K562 (cell line): ENCODE measurements at regions not wholly inside any gene's neighbourhood (a gene's known extent, or its start where the extent isn't known, plus 50 kb on each side); places are given as distances from the start of the nearest gene placed in this dataset.

ENCODE experiments used
- ETS2 ChIP-seq: IDR thresholded peaks from 2 replicates; pipeline ENCODE4 v1.6.1; 2016; ENCODE audit warnings: borderline replicate concordance, missing genetic modification characterization, mild to moderate bottlenecking, moderate library complexity, missing compliant biosample characterization; ENCODE audit not compliant: poor library complexity, severe bottlenecking
- HNRNPLL ChIP-seq: fragments of 200-400 bp; formaldehyde crosslinking; IDR thresholded peaks from 2 replicates; pipeline ENCODE4 v1.6.1; 2017; ENCODE audit warnings: low read length, low read depth, mild to moderate bottlenecking; ENCODE audit not compliant: poor library complexity, severe bottlenecking
- LARP7 ChIP-seq: fragments of 450-650 bp; IDR thresholded peaks from 2 replicates; pipeline ENCODE4 v1.6.1; 2016
- MAFF ChIP-seq: IDR thresholded peaks from 2 replicates; pipeline ENCODE4 v1.6.1; 2012; ENCODE audit warnings: low read length, improper control_type of control experiment
- MEF2A ChIP-seq: IDR thresholded peaks from 2 replicates; pipeline ENCODE4 v1.6.1; 2011; ENCODE audit warnings: low read depth, mild to moderate bottlenecking, low read length, moderate library complexity; ENCODE audit not compliant: control insufficient read depth
- MTA2 ChIP-seq: fragments of 450-650 bp; IDR thresholded peaks from 2 replicates; pipeline ENCODE4 v1.6.1; 2016; ENCODE audit warnings: low read depth
- NCOA4 ChIP-seq: fragments of 450-650 bp; IDR thresholded peaks from 2 replicates; pipeline ENCODE4 v1.6.1; 2018; ENCODE audit warnings: mild to moderate bottlenecking; ENCODE audit not compliant: partially characterized antibody
- ZNF644 ChIP-seq: fragments of 200-800 bp; sonication (Bioruptor generic); IDR thresholded peaks from 2 replicates; pipeline ENCODE4 v1.6.1; 2016; ENCODE audit warnings: low read depth, missing genetic modification characterization, missing compliant biosample characterization
- TF ChIP-seq, protein P1 (sequence below): sonication (generic); formaldehyde crosslinking; IDR thresholded peaks from 2 replicates; pipeline ENCODE4 v1.8.0; 2023; ENCODE audit warnings: missing genetic modification reagents, mild to moderate bottlenecking, borderline replicate concordance

DNA sequence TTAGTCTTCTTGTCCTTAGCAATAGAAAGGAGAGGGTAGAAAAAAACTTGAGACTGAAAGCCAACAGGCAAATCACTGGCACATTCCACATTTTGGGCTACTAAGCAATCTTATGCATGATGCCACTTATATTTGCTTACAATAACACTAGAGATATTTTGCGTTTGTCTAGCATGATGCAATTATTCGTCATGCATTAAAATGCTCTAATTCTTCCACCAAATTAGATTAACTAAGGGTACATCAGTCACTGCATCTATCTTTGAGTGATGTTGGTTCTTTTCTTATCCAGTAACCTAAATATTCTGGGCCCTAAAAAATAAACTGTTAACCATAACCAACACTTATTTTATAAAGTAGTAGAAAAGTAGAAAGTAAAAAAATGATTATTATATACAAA, 1311.7 kb upstream of the CDH2 start (continued):
- TF ChIP-seq, protein P1, sequence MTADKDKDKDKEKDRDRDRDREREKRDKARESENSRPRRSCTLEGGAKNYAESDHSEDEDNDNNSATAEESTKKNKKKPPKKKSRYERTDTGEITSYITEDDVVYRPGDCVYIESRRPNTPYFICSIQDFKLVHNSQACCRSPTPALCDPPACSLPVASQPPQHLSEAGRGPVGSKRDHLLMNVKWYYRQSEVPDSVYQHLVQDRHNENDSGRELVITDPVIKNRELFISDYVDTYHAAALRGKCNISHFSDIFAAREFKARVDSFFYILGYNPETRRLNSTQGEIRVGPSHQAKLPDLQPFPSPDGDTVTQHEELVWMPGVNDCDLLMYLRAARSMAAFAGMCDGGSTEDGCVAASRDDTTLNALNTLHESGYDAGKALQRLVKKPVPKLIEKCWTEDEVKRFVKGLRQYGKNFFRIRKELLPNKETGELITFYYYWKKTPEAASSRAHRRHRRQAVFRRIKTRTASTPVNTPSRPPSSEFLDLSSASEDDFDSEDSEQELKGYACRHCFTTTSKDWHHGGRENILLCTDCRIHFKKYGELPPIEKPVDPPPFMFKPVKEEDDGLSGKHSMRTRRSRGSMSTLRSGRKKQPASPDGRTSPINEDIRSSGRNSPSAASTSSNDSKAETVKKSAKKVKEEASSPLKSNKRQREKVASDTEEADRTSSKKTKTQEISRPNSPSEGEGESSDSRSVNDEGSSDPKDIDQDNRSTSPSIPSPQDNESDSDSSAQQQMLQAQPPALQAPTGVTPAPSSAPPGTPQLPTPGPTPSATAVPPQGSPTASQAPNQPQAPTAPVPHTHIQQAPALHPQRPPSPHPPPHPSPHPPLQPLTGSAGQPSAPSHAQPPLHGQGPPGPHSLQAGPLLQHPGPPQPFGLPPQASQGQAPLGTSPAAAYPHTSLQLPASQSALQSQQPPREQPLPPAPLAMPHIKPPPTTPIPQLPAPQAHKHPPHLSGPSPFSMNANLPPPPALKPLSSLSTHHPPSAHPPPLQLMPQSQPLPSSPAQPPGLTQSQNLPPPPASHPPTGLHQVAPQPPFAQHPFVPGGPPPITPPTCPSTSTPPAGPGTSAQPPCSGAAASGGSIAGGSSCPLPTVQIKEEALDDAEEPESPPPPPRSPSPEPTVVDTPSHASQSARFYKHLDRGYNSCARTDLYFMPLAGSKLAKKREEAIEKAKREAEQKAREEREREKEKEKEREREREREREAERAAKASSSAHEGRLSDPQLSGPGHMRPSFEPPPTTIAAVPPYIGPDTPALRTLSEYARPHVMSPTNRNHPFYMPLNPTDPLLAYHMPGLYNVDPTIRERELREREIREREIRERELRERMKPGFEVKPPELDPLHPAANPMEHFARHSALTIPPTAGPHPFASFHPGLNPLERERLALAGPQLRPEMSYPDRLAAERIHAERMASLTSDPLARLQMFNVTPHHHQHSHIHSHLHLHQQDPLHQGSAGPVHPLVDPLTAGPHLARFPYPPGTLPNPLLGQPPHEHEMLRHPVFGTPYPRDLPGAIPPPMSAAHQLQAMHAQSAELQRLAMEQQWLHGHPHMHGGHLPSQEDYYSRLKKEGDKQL (CRISPR knock-in tag), result no peak
- TF ChIP-seq NCOA4, result no peak
- no peak for TF ChIP-seq MAFF
- no peak for TF ChIP-seq ETS2 (tag)
- TF ChIP-seq HNRNPLL, result no peak
- no peak for TF ChIP-seq MEF2A
- TF ChIP-seq LARP7, result no peak
- TF ChIP-seq ZNF644, result no peak
- no peak for TF ChIP-seq MTA2
